ENCODE measurements at regions not wholly inside any gene's neighbourhood (a gene's known extent, or its start where the extent isn't known, plus 50 kb on each side); places are given as distances from the start of the nearest gene placed in this dataset.

DNA sequence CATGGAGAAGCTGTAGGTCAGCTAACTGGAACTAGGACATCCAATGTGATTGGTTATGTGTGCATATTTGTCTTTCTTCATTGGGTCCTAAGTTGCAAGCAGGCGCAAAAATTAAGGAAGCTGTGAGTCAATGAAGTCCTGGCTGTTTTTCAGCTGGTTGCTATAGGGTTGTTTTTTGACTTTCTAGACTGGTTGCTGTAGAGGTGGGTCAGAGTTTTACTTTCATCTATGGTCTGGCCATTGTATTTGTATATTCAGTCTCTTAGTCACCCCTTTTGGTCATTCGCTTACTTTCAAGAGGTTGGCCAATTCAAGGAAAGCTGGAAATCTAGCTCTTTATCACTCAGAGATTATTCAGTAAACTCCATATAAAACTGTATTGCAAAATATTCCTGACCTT lies 62.0 kb upstream of the AMZ2 start:
- TF ChIP-seq, protein P1, sequence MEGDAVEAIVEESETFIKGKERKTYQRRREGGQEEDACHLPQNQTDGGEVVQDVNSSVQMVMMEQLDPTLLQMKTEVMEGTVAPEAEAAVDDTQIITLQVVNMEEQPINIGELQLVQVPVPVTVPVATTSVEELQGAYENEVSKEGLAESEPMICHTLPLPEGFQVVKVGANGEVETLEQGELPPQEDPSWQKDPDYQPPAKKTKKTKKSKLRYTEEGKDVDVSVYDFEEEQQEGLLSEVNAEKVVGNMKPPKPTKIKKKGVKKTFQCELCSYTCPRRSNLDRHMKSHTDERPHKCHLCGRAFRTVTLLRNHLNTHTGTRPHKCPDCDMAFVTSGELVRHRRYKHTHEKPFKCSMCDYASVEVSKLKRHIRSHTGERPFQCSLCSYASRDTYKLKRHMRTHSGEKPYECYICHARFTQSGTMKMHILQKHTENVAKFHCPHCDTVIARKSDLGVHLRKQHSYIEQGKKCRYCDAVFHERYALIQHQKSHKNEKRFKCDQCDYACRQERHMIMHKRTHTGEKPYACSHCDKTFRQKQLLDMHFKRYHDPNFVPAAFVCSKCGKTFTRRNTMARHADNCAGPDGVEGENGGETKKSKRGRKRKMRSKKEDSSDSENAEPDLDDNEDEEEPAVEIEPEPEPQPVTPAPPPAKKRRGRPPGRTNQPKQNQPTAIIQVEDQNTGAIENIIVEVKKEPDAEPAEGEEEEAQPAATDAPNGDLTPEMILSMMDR (conservative IDR thresholded peaks at IDR 0.05; ENCODE audit: low read depth, low read length), result no peak
- no peak for TF ChIP-seq POLR2A (IDR thresholded peaks at IDR 0.05; ENCODE audit: low read depth, low read length)
- TF ChIP-seq MXI1 (IDR thresholded peaks at IDR 0.05; ENCODE audit: borderline replicate concordance, low read depth, low read length), result no peak
- no peak for TF ChIP-seq RAD21 (IDR thresholded peaks at IDR 0.05; ENCODE audit: low read length)
- TF ChIP-seq, protein P2, sequence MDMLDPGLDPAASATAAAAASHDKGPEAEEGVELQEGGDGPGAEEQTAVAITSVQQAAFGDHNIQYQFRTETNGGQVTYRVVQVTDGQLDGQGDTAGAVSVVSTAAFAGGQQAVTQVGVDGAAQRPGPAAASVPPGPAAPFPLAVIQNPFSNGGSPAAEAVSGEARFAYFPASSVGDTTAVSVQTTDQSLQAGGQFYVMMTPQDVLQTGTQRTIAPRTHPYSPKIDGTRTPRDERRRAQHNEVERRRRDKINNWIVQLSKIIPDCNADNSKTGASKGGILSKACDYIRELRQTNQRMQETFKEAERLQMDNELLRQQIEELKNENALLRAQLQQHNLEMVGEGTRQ (IDR thresholded peaks at IDR 0.05; ENCODE audit: low read depth, low read length), result no peak
- TF ChIP-seq RFX5 (IDR thresholded peaks at IDR 0.05; ENCODE audit: low read depth, low read length), result no peak
- no peak for TF ChIP-seq CEBPB (IDR thresholded peaks at IDR 0.05; ENCODE audit: low read depth, low read length)

Measured in IMR-90 (cell line).